Activated T-helper 1 cell treated with anti-CD3 and anti-CD28 coated beads, Interleukin-12 subunit alpha, Interleukin-12 subunit beta, Interleukin-2, Interleukin-4 antibody, amounts not matched to agents 30 ng/mL and 10 ng/mL and 1 ng/mL, durations not matched to agents 14 hours and 24 hours and 36 hours (primary cell): ENCODE measurements at regions not wholly inside any gene's neighbourhood (a gene's known extent, or its start where the extent isn't known, plus 50 kb on each side); places are given as distances from the start of the nearest gene placed in this dataset.

Source experiments
- DNase-seq: peaks from one replicate; pipeline ENCODE4 v3.0.0; 2021; ENCODE audit warnings: low spot score
- H3K27ac Mint-ChIP-seq: one replicate; pipeline ENCODE4 v1.8.0; 2021; ENCODE audit warnings: mild to moderate bottlenecking, mixed read lengths
- H3K27me3 Mint-ChIP-seq: one replicate; pipeline ENCODE4 v1.8.0; 2022; ENCODE audit warnings: mild to moderate bottlenecking, moderate library complexity, mixed read lengths; ENCODE audit not compliant: insufficient read depth
- H3K36me3 Mint-ChIP-seq: one replicate; pipeline ENCODE4 v1.8.0; 2021; ENCODE audit warnings: low read depth, mixed read lengths
- H3K4me1 Mint-ChIP-seq: one replicate; pipeline ENCODE4 v1.8.0; 2021; ENCODE audit warnings: low read depth, mixed read lengths
- H3K4me3 Mint-ChIP-seq: one replicate; pipeline ENCODE4 v1.8.0; 2021; ENCODE audit warnings: mild to moderate bottlenecking, moderate library complexity, mixed read lengths
- H3K9me3 Mint-ChIP-seq: one replicate; pipeline ENCODE4 v1.8.0; 2021; ENCODE audit warnings: mixed read lengths
- intact Hi-C: fragments of 100-400 bp; cut with micrococcal nuclease; formaldehyde crosslinking; loops from one replicate; pipeline ENCODE4 v1.15.1; 2024

GRCh38 chr1:82722608-82723007 lies 921.9 kb downstream of the ADGRL2 start:
- intact Hi-C loops, result no loop called here
- Mint-ChIP-seq H3K9me3 (no peaks in the 10 kb centered on the region), H3K27me3 (no peaks in the 10 kb centered on the region), H3K4me3 (no peak overlapping the region), H3K4me1 (no peaks in the 10 kb centered on the region), H3K36me3 (no peaks in the 10 kb centered on the region), H3K27ac (no peak overlapping the region)
- no peak for DNase-seq

GRCh38 chr1:82721702-82722101 lies 921.0 kb downstream of the ADGRL2 start:
- no peak overlapping the region for H3K4me3 Mint-ChIP-seq
- no peaks in the 10 kb centered on the region for H3K4me1 Mint-ChIP-seq
- intact Hi-C loops, result no loop called here
- no peaks in the 10 kb centered on the region for H3K27me3 Mint-ChIP-seq
- no peak overlapping the region for H3K27ac Mint-ChIP-seq
- no peaks in the 10 kb centered on the region for H3K9me3 Mint-ChIP-seq
- DNase-seq, result no peak
- no peaks in the 10 kb centered on the region for H3K36me3 Mint-ChIP-seq

GRCh38 chr1:82718719-82719419 lies 918.1 kb downstream of the ADGRL2 start:
- Mint-ChIP-seq H3K27me3 (no peaks in the 10 kb centered on the region), H3K27ac (no peak overlapping the region), H3K36me3 (no peaks in the 10 kb centered on the region), H3K9me3 (no peaks in the 10 kb centered on the region), H3K4me3 (no peak overlapping the region), H3K4me1 (no peaks in the 10 kb centered on the region)
- no peak for DNase-seq
- intact Hi-C loops, result no loop called here

GRCh38 chr1:82710091-82710490 lies 909.4 kb downstream of the ADGRL2 start:
- no peaks in the 10 kb centered on the region for H3K9me3 Mint-ChIP-seq
- H3K4me3 Mint-ChIP-seq, result no peak overlapping the region
- H3K27me3 Mint-ChIP-seq, result no peaks in the 10 kb centered on the region
- intact Hi-C loops, result no loop called here
- H3K36me3 Mint-ChIP-seq, result no peaks in the 10 kb centered on the region
- H3K27ac Mint-ChIP-seq, result no peak overlapping the region
- no peak for DNase-seq
- H3K4me1 Mint-ChIP-seq, result no peaks in the 10 kb centered on the region

GRCh38 chr1:82707681-82708080 lies 906.9 kb downstream of the ADGRL2 start:
- Mint-ChIP-seq H3K27ac (no peak overlapping the region), H3K36me3 (no peaks in the 10 kb centered on the region), H3K27me3 (no peaks in the 10 kb centered on the region), H3K4me3 (no peak overlapping the region), H3K4me1 (no peaks in the 10 kb centered on the region), H3K9me3 (no peaks in the 10 kb centered on the region)
- DNase-seq, result no peak
- intact Hi-C loops, result no loop called here

- H3K27ac Mint-ChIP-seq, result no peak overlapping the region
- no peaks in the 10 kb centered on the region for H3K27me3 Mint-ChIP-seq
- intact Hi-C loops, result no loop called here
- H3K4me3 Mint-ChIP-seq, result no peak overlapping the region
- H3K9me3 Mint-ChIP-seq, result no peaks in the 10 kb centered on the region
- no peaks in the 10 kb centered on the region for H3K4me1 Mint-ChIP-seq
- no peaks in the 10 kb centered on the region for H3K36me3 Mint-ChIP-seq
- DNase-seq, result no peak
Observed at GRCh38 chr1:82706741-82707140, 906.0 kb downstream of the ADGRL2 start.

- Mint-ChIP-seq H3K4me3 (no peak overlapping the region), H3K4me1 (no peaks in the 10 kb centered on the region), H3K36me3 (no peaks in the 10 kb centered on the region), H3K9me3 (no peaks in the 10 kb centered on the region), H3K27me3 (no peaks in the 10 kb centered on the region), H3K27ac (no peak overlapping the region)
- intact Hi-C loops, result no loop called here
- no peak for DNase-seq
Observed at GRCh38 chr1:82704966-82705365, 904.2 kb downstream of the ADGRL2 start.

GRCh38 chr1:82704393-82704792 lies 903.7 kb downstream of the ADGRL2 start:
- Mint-ChIP-seq H3K4me3 (no peak overlapping the region), H3K27ac (no peak overlapping the region), H3K27me3 (no peaks in the 10 kb centered on the region), H3K9me3 (no peaks in the 10 kb centered on the region), H3K4me1 (no peaks in the 10 kb centered on the region), H3K36me3 (no peaks in the 10 kb centered on the region)
- no peak for DNase-seq
- intact Hi-C loops, result no loop called here

GRCh38 chr1:82703951-82704350 lies 903.2 kb downstream of the ADGRL2 start:
- H3K27ac Mint-ChIP-seq, result no peak overlapping the region
- H3K4me3 Mint-ChIP-seq, result no peak overlapping the region
- intact Hi-C loops, result no loop called here
- H3K36me3 Mint-ChIP-seq, result no peaks in the 10 kb centered on the region
- H3K27me3 Mint-ChIP-seq, result no peaks in the 10 kb centered on the region
- no peaks in the 10 kb centered on the region for H3K4me1 Mint-ChIP-seq
- DNase-seq, result no peak
- H3K9me3 Mint-ChIP-seq, result no peaks in the 10 kb centered on the region

- H3K27ac Mint-ChIP-seq, result no peak overlapping the region
- H3K36me3 Mint-ChIP-seq, result no peaks in the 10 kb centered on the region
- no peak for DNase-seq
- H3K27me3 Mint-ChIP-seq, result no peaks in the 10 kb centered on the region
- H3K4me3 Mint-ChIP-seq, result no peak overlapping the region
- no peaks in the 10 kb centered on the region for H3K4me1 Mint-ChIP-seq
- intact Hi-C loops, result no loop called here
- no peaks in the 10 kb centered on the region for H3K9me3 Mint-ChIP-seq
Observed at GRCh38 chr1:82700476-82700875, 899.7 kb downstream of the ADGRL2 start.

- DNase-seq, result no peak
- Mint-ChIP-seq H3K27ac (no peak overlapping the region), H3K9me3 (no peaks in the 10 kb centered on the region), H3K4me3 (no peak overlapping the region), H3K4me1 (no peaks in the 10 kb centered on the region), H3K27me3 (no peaks in the 10 kb centered on the region), H3K36me3 (no peaks in the 10 kb centered on the region)
- intact Hi-C loops, result no loop called here
Observed at GRCh38 chr1:82697965-82698364, 897.2 kb downstream of the ADGRL2 start.

- H3K27ac Mint-ChIP-seq, result no peak overlapping the region
- H3K9me3 Mint-ChIP-seq, result no peaks in the 10 kb centered on the region
- no peaks in the 10 kb centered on the region for H3K36me3 Mint-ChIP-seq
- H3K4me1 Mint-ChIP-seq, result no peaks in the 10 kb centered on the region
- H3K4me3 Mint-ChIP-seq, result no peak overlapping the region
- intact Hi-C loops, result no loop called here
- no peak for DNase-seq
- H3K27me3 Mint-ChIP-seq, result no peaks in the 10 kb centered on the region
Observed at GRCh38 chr1:82695443-82695842, 894.7 kb downstream of the ADGRL2 start.

GRCh38 chr1:82690411-82690810 lies 889.7 kb downstream of the ADGRL2 start:
- H3K4me3 Mint-ChIP-seq, result no peak overlapping the region
- intact Hi-C loops, result no loop called here
- H3K27ac Mint-ChIP-seq, result no peak overlapping the region
- no peaks in the 10 kb centered on the region for H3K27me3 Mint-ChIP-seq
- no peaks in the 10 kb centered on the region for H3K9me3 Mint-ChIP-seq
- DNase-seq, result no peak
- H3K36me3 Mint-ChIP-seq, result no peaks in the 10 kb centered on the region
- H3K4me1 Mint-ChIP-seq, result no peaks in the 10 kb centered on the region

- H3K36me3 Mint-ChIP-seq, result no peaks in the 10 kb centered on the region
- H3K27ac Mint-ChIP-seq, result no peak overlapping the region
- H3K4me3 Mint-ChIP-seq, result no peak overlapping the region
- DNase-seq, result no peak
- no peaks in the 10 kb centered on the region for H3K9me3 Mint-ChIP-seq
- no peaks in the 10 kb centered on the region for H3K4me1 Mint-ChIP-seq
- no peaks in the 10 kb centered on the region for H3K27me3 Mint-ChIP-seq
- intact Hi-C loops, result no loop called here
Observed at GRCh38 chr1:82689217-82689616, 888.5 kb downstream of the ADGRL2 start.
